Prostate gland (tissue), 2 donors: ENCODE measurements at regions not wholly inside any gene's neighbourhood (a gene's known extent, or its start where the extent isn't known, plus 50 kb on each side); places are given as distances from the start of the nearest gene placed in this dataset.

Experiments used
- DNase-seq: peaks from one replicate; pipeline ENCODE4 v3.0.0-alpha.2; 2019; ENCODE audit warnings: low spot score
- H3K27ac ChIP-seq, 2 donors: fragments of 200-600 bp; sonication (generic); 2 replicates each; pipeline ENCODE4 v1.5.1; 2017 to 2019
- H3K27me3 ChIP-seq: fragments of 200-600 bp; sonication (generic); replicated peaks from 2 replicates; pipeline ENCODE4 v1.5.1; 2019; ENCODE audit not compliant: insufficient read depth
- H3K36me3 ChIP-seq, 2 donors: fragments of 200-600 bp; sonication (generic); 1 replicate in 1 of 2; 2 replicates in 1 of 2; pipeline versions ENCODE4 v1.5.1 to v1.8.1; 2017 to 2019
- H3K4me1 ChIP-seq: fragments of 200-600 bp; sonication (generic); replicated peaks from 2 replicates; pipeline ENCODE4 v1.5.1; 2019
- H3K4me3 ChIP-seq, 2 donors: fragments of 200-600 bp; sonication (generic); 2 replicates each; pipeline ENCODE4 v1.5.1; 2017 to 2019
- H3K9me3 ChIP-seq: fragments of 200-600 bp; sonication (generic); 2 replicates; pipeline ENCODE4 v1.5.1; 2017
- POLR2A ChIP-seq: fragments of 450-650 bp; IDR thresholded peaks from one replicate; pipeline ENCODE4 v1.6.1; 2016; ENCODE audit warnings: antibody characterized with exemption, mild to moderate bottlenecking
- POLR2AphosphoS5 ChIP-seq: sonication (generic); formaldehyde crosslinking; IDR thresholded peaks from one replicate; pipeline ENCODE4 v1.6.1; 2017; ENCODE audit warnings: antibody characterized with exemption
- WGBS: methylation state at CpG from one replicate; pipeline ENCODE4 v1.1.5; 2018; 5-methylcytosine and 5-hydroxymethylcytosine counted together
- intact Hi-C: fragments of 100-400 bp; cut with DNase I; formaldehyde crosslinking; loops from one replicate; pipeline ENCODE4 v1.14.2; 2022
- TF ChIP-seq, protein P1 (sequence below), 4 experiments: fragments of 200-600 bp in 2 of 4; fragments of 450-650 bp in 2 of 4; sonication (generic) in 2 of 4; IDR thresholded peaks; 1 replicate in 3 of 4; 2 replicates in 1 of 4; pipeline ENCODE4 v1.5.1; 2016 to 2019; ENCODE audit warnings: antibody characterized with exemption in 4 of 4, mild to moderate bottlenecking in 2 of 4, moderate library complexity in 2 of 4

GRCh38 chr2:15092691-15093090 lies 460.2 kb downstream of the LRATD1 start:
- intact Hi-C loops: no loop called here
- H3K27ac ChIP-seq: no peak overlapping the region
- no peak overlapping the region for H3K4me3 ChIP-seq
- no peaks in the 10 kb centered on the region for H3K9me3 ChIP-seq
- WGBS: 76% methylated on average over 6 of the region's 6 CpGs
- no peaks in the 10 kb centered on the region for H3K4me1 ChIP-seq
- no peak for DNase-seq
- H3K36me3 ChIP-seq: no peaks in the 10 kb centered on the region
- no peak for TF ChIP-seq POLR2A
- TF ChIP-seq POLR2AphosphoS5: no peak
- TF ChIP-seq, protein P1, sequence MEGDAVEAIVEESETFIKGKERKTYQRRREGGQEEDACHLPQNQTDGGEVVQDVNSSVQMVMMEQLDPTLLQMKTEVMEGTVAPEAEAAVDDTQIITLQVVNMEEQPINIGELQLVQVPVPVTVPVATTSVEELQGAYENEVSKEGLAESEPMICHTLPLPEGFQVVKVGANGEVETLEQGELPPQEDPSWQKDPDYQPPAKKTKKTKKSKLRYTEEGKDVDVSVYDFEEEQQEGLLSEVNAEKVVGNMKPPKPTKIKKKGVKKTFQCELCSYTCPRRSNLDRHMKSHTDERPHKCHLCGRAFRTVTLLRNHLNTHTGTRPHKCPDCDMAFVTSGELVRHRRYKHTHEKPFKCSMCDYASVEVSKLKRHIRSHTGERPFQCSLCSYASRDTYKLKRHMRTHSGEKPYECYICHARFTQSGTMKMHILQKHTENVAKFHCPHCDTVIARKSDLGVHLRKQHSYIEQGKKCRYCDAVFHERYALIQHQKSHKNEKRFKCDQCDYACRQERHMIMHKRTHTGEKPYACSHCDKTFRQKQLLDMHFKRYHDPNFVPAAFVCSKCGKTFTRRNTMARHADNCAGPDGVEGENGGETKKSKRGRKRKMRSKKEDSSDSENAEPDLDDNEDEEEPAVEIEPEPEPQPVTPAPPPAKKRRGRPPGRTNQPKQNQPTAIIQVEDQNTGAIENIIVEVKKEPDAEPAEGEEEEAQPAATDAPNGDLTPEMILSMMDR (IDR thresholded peaks at IDR 0.05): no peak
- no peaks in the 10 kb centered on the region for H3K27me3 ChIP-seq

- Histone ChIP-seq H3K36me3 (no peaks in the 10 kb centered on the region), H3K27me3 (no peaks in the 10 kb centered on the region), H3K27ac (no peak overlapping the region), H3K4me3 (no peak overlapping the region), H3K9me3 (no peaks in the 10 kb centered on the region), H3K4me1 (no peaks in the 10 kb centered on the region)
- intact Hi-C loops: no loop called here
- DNase-seq: no peak
- TF ChIP-seq, protein P1 (IDR thresholded peaks at IDR 0.05): no peak
- no peak for TF ChIP-seq POLR2AphosphoS5
- no peak for TF ChIP-seq POLR2A
- WGBS: 83% methylated on average over 1 of the region's 1 CpG
Measured at GRCh38 chr2:15094161-15094560, 461.6 kb downstream of the LRATD1 start.

- DNase-seq: no peak
- H3K27me3 ChIP-seq: no peaks in the 10 kb centered on the region
- H3K27ac ChIP-seq: no peak overlapping the region
- H3K4me3 ChIP-seq: no peak overlapping the region
- H3K9me3 ChIP-seq: no peaks in the 10 kb centered on the region
- intact Hi-C loops: no loop called here
- TF ChIP-seq POLR2A (no peak), POLR2AphosphoS5 (no peak)
- TF ChIP-seq, protein P1 (IDR thresholded peaks at IDR 0.05): no peak
- no peaks in the 10 kb centered on the region for H3K4me1 ChIP-seq
- H3K36me3 ChIP-seq: no peaks in the 10 kb centered on the region
Measured at GRCh38 chr2:15096873-15097272, 464.3 kb downstream of the NBAS start.

GRCh38 chr2:15107137-15107536 lies 454.0 kb downstream of the NBAS start:
- Histone ChIP-seq H3K9me3 (no peaks in the 10 kb centered on the region), H3K4me1 (no peaks in the 10 kb centered on the region), H3K4me3 (no peak overlapping the region), H3K27me3 (no peaks in the 10 kb centered on the region), H3K27ac (no peak overlapping the region), H3K36me3 (no peaks in the 10 kb centered on the region)
- TF ChIP-seq POLR2A: no peak
- TF ChIP-seq, protein P1 (IDR thresholded peaks at IDR 0.05): no peak
- TF ChIP-seq POLR2AphosphoS5: no peak
- intact Hi-C loops: no loop called here
- DNase-seq: no peak
- WGBS: 47% methylated on average over 1 of the region's 1 CpG

DNA sequence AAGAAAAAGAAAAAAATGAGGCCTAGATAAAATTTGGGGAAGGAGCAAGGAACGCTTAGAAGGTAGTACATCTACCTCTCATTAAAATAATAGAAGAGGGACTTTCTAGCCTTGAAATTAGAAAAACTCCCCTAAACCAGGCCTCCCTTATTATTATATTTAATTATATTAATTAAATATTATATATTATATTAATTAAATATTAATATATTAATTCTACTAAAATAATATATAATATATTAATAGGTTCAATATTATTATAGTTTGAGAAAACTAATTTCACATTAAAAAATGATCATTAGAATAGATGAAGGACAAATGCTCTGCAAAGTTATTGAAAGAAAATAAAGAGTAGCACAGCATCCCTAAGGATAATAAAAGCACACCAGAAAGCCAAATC lies 449.4 kb downstream of the NBAS start:
- H3K36me3 ChIP-seq: no peaks in the 10 kb centered on the region
- TF ChIP-seq, protein P1 (IDR thresholded peaks at IDR 0.05): no peak
- TF ChIP-seq POLR2A: no peak
- no peak for TF ChIP-seq POLR2AphosphoS5
- H3K4me1 ChIP-seq: no peaks in the 10 kb centered on the region
- 92% methylated on average over 1 of the region's 1 CpG for WGBS
- no peaks in the 10 kb centered on the region for H3K27me3 ChIP-seq
- H3K9me3 ChIP-seq: no peaks in the 10 kb centered on the region
- H3K4me3 ChIP-seq: no peak overlapping the region
- no peak overlapping the region for H3K27ac ChIP-seq
- DNase-seq: no peak
- intact Hi-C loops: no loop called here
